ENCODE measurements at regions not wholly inside any gene's neighbourhood (a gene's known extent, or its start where the extent isn't known, plus 50 kb on each side); places are given as distances from the start of the nearest gene placed in this dataset.
"Not testable (repeated sequence)": the region's sequence is repeated elsewhere in the genome, so short reads cannot be mapped to it uniquely, and the experiment has no call there.

DNA sequence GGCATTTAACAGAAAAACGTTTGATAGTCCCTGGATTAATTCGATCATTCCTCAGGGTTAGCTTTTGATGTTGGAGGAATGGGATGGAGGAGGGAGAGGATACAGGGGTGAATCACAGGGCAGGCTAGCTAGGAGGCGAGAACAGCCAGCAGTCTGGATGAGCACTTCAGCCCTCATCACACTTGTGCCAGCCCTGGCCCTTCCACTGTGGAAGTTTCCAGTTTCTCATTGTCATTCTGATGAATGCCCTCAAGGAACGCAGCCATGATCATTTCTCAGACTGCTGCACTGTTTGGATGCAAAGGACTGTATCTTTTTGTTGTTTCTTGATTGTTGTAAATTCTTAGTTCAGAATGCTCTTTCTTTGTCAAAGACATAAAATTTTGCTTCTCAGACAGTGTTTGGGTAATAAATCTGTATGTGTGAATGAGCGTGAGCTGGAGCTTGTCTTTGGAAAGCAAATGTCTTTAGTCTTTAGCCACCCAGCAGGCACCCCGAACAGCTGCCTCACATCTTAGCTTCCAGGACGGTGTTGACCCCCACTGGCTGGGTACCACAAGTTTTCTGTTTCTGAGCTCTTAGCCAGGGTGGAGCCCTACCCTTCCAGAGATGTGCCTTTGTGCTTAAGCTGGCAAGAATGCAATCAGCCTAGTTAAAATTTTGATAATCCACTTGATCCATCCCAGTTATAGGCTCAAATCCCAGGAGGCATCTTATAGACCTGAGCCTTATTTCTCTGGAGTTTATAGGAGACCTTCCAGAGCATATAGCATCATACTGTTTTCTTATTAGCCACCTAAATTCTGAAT lies 121.1 kb downstream of the PDCD6IP start:
- DNase-seq, result no peak

DNA sequence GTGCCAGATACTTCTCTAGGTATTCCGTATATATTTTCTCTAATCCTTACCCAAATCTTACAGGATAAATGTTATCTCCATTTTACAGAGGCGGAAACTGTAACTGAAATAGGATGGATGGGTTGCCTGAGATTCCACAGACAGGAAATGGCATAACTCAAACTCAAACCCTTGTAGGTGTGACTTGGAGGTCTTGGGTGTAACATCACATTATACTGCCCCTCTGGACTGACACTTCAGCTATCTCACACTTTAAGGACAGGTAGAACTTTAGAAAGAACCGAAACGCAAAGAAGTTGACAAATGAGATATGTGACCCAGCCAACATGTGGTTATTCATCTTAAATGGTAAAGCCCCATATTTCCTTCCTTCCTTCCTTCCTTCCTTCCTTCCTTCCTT lies 122.1 kb downstream of the PDCD6IP start:
- DNase-seq, result no peak

DNA sequence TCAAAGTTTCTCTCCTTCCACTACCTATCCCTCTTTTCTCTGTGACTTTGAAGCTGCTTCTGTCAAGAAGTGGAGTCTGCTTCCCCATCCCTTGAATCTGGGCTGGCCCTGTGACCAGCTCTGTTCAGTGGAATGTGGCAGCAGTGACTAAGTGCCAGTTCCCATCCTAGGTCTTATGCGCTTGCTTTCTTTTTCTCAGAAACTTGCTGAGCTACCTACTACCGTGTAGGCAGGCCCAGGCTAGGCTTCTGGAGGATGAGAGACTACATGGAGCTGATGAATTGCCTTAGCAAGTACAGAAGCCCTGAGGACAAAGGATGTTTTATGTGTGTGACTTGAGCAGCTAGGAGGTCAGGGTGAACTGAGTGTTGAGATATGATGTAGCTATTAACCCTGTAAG lies 123.2 kb downstream of the PDCD6IP start:
- DNase-seq, result no peak

DNA sequence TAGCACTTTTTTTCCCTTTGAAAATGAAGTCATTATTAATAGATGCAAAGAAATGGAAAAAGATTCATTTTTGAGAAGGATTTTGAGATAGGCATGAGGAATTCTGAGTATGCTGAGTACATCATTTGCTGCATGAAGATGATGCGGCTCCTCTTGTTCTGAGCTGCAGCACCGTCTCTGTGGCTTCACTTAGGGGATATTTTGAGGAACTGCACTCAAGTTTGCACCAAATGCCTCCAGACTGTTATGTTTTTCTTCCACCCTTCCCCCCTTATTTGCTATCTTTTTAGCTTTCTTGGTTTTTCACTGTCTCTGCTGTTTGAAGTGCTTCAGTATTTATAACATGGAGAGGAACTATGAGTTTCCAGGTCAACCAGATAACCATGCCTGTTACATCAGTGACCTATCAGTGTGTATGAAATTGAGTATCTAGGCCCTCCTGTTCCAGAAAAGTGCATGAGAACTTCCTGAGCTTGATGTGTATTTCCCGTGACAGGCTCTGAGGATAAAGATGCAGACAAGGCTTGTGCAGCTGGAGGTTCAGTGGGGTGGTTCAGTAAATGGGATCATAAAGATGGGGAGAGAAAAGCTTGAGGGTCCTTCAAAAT lies 128.7 kb downstream of the PDCD6IP start:
- DNase-seq, result no peak

DNA sequence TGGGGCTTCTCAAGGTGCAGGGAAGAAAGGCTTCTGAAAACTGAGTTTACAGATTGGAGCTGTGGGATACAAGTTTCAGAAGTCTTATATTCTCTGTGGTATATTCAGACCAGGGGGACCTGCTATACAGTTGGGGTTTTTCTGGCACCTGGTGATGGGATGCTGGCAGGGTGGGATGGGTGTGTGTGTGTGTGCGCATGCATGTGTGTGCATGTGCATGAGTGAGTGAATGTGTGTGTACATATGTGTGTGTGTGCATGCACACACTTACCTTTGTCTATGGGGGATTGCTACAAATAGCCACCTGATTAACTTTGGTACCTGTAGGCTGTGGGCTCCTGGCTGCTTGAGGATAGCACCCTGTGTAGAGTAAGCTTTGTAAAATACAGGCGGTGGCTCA lies 131.4 kb downstream of the PDCD6IP start:
- DNase-seq, result no peak

DNA sequence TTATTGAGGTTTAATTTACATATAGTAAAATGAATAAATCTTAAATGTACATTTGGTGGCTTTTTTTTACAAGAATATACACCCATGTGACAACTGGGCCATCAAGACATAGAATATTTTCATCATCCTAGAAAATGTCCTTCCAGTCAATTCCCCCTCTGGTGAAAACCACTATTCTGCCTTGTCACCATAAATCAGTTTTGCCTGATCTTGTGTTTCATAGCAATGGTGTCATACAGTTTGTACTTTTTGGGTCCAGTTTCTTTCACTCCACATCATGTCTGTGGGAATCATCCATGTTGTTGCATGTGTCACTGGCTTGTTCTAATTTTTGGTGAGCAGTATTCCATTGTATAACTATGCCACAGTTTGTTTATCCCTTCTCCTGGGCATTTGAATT lies 133.1 kb downstream of the PDCD6IP start:
- DNase-seq, result no peak

DNA sequence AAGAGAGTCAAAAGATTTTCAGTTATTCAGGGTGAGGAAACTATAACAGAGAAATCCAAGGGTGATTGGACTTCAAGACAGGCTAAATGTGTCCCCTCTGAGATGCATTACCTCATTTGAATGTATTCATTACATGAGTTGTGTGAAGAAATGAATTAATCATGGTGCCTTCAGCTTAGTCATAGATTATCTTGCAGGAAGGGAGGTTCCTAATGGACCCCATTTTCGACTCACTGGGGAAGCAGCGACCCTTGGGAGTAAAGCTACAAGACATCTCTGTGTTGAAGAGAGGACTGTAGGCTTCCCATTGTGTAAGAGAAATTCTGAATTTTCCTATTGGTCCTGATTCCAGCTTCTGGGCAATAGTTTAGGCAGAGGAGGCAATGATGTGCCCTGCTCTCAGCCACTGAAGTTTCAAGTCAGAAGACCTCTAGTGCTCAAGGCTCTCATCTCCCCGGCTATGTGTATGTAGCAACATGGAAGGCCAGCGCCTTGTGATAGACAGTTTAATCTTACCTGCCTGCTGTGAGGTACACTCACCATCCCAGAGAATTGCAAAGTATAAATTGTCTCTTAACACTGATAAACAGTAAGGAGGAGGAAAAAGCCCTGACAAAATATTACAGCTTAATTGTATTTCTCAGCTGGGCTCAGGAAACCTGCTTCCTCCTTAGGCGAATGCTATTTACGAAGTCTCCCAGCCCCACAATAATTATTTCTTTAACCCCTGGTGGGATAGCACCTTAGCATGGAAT lies 133.8 kb downstream of the PDCD6IP start:
- no peak for DNase-seq

DNA sequence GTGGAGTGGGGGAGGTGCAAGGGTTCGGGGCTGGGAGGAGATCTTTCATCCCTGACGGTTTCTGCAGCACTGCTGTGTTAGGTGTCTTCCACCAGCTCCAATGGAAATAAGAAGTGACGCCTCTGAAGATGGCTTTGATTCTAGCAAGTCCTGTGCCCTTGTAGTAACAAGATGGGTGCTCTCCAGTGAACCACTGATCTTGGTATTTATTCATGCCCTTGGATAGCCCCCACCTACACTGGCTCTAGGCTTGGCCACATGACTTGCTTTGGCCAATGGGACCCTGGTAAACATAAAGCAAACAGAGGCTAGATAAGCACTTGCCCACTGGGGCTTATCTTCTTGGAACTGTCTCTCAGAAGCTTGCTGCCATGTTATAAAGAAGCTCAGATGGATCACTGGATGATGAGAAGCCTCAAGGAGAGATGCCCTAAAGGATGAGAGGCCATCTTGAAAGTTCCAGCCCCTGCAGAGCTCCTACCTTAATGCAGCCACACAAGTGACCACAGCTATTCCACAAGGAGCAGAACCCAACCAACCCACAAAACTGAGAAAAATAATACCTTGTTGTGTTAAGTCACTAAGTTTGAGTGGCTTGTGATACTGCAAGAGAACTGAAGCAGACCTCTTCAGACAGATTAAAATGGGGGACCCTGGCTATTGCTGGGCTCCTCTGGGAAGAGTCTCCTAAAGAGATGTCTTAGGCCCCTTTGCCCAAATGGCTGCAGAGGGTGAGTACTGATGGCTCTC lies 137.9 kb downstream of the PDCD6IP start:
- no peak for DNase-seq

DNA sequence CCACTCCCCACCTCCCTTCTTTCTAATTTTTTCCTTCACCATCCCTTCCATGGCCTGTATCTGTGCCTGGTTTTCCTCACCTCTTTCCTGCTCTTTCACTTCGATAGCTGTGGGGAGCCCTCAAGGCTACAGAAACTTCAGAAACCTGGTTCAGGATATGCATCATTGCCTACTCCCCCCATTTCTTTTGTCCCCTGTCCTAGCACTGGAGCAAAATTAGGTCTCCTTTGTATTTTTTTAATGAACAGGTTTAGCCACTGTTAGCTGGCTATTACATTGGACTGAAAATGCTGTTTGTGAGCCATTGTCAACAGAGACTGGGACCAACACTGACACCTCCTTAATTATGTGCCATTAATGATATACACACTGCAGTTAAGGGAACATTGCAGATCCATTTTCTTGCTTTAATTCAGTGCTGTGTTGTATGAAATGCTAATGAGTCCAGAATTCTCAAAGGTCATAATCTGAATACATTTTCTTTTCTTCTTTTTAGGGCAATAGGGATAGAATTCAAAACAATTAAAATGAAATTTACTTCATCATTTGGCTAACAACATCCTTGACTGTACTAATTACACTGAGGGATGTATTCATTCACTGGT lies 138.6 kb downstream of the PDCD6IP start:
- DNase-seq, result peak; percentile 42

DNA sequence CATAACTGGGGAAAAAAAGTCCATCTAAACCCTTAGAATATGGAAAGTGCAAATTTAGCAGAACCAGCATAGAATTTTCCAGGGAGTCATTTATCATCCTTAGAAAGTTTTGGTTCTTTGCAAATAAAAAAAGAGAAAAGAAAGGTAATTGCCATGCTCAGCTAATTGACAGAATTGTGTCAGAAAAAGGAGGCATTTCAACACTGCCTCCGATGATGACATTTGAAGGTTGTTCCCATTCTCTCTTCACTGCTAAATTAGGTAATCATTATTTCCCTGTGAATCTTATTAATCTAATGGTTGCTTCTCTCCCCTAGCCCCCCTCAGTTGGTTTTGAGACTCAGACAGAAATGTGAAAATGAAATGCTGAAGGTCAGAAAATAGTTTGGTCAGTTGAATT lies 139.2 kb downstream of the PDCD6IP start:
- DNase-seq, result no peak

DNA sequence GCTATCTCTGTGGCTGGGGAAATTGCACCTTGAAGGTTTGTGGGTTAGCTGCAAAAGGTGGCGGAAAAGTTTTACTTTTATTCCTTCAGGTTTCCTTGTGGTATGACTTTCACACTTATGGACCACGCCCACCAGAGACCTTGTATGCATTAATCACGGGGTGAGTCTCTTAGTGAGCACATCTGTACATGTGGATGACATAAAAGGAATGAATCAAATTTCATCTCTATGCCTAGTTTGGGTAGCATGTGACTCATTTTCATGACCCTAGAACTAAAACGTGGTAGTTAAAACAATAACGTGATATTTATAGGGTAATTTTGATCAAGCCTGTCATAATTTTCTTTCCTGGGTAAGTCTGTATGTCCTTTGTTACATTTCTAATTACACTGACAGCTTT lies 141.7 kb downstream of the PDCD6IP start:
- DNase-seq, result no peak

DNA sequence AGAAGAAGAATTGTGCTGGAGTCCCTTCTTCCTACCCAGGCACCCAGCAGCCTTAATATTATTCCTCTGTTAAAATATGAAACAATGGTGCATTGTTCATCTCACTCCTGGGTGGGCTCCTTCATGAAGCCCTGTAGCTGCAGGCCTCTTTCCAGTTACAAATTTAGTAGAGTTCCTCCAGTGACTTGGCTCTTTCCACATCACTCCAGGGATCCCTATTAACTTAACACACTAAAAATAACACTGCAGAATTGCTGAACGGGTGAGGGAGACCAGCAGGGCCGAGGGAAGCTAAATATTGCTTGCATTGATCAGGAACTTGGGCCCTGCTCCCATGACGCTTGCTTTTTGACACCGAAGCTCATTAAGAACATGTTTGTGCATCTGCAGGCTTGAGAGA lies 142.3 kb downstream of the PDCD6IP start:
- no peak for DNase-seq

DNA sequence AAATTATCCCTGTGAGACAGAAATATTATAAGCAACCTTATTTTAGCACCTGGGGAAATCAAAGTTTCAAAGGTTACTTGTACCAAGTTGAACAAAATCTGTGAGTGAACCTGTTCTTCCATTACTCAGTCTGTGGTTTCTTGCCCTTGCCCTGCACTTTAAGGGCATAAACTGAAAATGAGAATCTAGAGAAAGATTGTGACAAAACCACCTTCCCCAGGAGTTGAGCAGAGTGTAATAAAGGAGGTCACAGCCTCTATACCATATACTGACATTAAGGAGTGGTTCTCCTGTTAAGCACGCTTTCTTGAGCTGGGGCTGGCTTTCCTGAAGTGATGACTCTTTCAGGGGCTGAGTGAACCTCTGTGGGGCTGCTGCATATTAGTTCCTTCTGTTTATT lies 143.4 kb downstream of the PDCD6IP start:
- no peak for DNase-seq

DNA sequence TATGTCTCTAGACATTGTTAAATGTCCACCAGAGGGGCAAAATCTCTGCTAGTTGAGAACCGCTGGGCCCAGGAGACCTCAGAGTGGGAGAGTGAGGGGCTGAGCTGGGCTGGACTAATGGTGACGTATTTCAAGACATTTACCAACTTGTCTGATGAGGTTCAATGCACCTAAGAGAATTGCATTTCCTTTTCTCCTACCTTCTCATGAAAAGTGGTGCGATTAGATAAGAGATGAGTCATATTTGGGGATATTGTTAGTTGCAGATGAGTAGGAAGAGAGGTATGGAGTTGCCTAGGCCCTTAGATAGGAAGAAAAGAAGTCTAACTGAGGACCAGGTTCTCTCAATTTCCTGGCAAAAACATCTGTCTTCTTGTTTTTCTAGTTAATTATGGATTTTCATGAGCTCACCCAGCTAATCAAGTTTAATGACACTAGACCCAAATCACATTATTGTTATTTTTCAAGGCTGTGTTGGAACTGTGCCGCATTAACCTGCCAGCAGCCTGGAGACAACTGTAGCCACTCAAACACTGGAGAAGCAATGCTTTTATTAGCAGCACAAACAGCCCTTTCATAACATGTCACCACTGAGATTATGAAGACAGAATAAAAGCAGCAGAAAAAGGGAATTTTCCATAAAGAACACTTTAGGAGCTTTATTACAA lies 144.2 kb downstream of the PDCD6IP start:
- no peak for DNase-seq

DNA sequence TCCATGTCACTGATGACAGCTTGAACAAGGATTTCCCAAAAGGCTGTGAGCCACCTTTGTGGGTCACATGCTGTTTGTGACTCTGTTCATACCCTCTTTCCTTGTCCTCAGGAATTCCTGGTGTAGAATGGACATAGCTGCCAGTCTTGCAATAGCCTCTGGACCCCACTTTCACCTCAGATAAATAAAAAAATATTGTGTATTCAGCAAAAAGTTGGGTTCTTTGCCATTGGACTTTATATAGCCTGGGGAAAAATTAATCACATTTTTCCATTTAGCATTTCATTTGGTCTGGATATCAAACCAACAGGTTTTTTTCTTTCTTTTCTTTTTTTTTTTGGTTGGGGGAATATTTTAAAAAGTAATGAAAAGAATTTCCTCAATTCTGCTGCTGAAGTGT lies 144.8 kb downstream of the PDCD6IP start:
- no peak for DNase-seq

DNA sequence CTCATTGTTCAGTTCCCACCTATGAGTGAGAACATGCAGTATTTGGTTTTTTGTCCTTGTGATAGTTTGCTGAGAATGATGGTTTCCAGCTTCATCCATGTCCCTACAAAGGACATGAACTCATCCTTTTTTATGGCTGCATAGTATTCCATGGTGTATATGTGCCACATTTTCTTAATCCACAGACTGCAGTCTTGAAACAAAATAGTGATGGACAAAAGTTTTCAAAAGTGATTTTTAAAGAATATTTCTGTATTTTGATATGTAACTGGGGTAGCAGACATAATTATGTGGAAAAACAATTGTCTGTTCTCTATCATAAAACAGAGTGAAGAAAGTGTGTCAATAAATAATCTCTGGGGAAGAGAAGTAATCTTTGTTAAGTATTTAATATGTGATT lies 148.2 kb downstream of the PDCD6IP start:
- not testable (repeated sequence) for DNase-seq

DNA sequence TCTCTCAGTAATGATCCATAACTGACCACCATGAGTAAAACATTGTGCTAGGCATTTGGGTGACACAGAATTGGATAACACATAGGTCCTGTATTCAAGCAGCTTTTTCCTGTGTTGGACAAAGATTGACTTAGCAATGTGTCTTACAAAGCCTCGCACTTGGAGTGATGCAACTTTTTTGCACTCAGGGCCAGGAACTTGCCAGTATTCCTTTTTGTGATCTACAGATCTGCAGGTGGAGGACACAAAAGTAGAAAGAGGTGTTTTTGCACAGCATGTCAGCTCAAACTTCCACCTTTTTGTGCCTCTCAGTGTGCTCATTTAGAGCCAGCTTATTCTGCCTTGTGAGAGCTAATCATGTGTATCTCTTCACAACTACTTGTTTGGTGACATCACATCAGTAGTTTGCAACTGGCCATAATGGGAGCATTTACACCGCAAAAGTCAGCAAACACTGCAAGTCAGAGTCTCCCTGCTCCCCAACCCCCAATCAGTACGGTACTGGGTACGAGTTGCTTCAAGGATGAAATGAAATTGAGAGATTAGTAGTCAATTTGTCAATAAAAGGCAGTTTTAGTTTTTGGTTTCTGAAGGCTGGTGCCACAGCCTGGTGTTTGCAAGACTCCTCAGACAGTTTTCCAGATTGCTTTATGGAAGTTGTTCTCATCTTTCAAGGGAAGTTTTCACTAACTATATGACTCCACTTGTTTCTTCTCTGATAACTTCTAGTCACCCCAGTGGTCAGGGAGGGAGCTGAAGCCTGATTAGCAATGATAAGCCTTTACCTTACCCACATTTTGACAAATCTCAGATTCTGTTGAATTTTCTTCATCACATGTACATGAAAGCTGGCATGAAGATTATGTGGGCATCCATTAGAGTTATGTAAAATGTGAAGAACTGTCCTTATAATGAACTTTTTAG lies 149.1 kb downstream of the PDCD6IP start:
- no peak for DNase-seq

DNA sequence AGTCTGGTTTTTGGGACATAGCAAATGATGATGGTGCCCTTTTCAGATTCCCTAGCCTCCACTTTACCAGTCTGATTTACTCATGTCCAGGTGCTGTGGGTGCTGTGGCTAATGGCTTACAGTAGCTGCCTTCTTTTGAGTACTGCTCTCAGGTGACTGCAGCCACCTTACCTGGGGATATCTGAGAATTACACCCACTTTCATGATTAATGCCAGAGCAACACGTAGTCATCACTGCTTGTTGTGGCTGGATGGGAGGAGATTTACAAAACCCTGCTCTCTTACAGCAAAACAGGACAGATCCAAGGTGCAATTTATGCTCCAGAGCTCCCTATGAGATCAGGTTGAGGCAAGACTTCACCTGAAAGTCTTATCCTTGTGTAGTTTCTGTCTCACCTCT lies 150.6 kb downstream of the PDCD6IP start:
- DNase-seq, result no peak

DNA sequence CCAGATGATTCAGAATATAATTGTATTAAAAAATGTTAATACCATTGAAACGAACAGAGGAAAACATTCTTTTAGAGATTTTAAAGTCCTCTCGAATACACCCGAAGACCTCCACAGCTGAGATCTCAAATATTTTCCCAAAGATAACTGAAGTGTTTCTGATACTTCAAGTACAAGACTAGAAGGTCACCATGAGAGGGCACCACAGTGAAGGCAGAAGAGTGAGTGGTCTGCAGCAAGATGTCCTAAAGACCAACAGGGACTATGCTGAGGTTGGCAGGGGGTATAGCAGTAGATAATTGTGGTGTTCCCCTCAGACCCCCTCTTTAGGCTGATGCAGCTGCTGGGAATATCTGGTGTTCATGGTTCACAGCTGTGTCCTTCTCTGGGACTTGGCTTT lies 156.5 kb downstream of the PDCD6IP start:
- DNase-seq, result no peak

DNA sequence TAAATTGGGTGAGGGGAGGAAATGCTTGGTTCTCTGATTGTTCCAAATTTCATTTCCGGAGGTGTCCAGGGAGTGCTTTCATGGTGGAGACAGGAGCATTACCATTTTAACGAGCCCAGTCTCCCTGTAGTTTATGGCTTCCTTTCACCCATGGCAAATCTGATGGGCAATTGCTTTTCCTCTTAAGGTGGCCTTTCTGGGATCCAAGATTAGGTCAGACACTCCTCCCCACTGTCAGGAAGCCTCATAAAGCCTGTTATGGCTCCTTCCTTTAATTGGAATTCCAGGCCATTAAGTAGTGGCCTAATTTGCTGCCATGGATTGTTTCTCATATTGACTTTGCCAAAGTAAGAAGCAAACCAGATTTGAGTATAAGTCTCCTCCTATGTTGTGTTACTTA lies 157.8 kb downstream of the PDCD6IP start:
- DNase-seq, result no peak

DNA sequence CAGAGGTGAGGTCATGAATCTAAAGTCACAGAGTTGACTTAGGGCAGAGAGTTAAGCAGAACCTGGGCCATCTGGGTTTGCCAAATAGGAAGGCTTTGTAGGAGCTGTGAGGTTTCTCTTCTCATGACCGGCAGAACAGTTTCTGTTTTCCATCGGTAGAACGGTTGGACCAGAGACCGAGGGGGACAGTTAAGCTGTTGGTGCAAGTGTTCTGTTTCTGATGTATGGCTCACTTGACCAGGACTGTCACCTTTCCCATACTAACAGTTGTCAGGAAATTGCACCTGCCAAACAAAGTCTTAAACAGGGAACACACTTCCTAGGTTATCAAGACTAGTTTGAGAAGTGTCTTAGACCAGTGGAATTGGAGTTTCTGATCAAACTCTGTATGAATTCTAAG lies 158.3 kb downstream of the PDCD6IP start:
- DNase-seq, result no peak
